HepG2 (cell line): ENCODE measurements at regions not wholly inside any gene's neighbourhood (a gene's known extent, or its start where the extent isn't known, plus 50 kb on each side); places are given as distances from the start of the nearest gene placed in this dataset.

Experiments
- ATAD3A ChIP-seq: sonication (generic); formaldehyde crosslinking; IDR thresholded peaks from 2 replicates; pipeline ENCODE4 v1.4.0; 2020; ENCODE audit warnings: missing genetic modification reagents
- CTCF ChIP-seq: sonication (generic); formaldehyde crosslinking; IDR thresholded peaks from 2 replicates; pipeline ENCODE4 v1.5.0; 2020; ENCODE audit warnings: mild to moderate bottlenecking, missing genetic modification reagents, moderate library complexity
- ETV6 ChIP-seq: sonication (generic); formaldehyde crosslinking; conservative IDR thresholded peaks from 2 replicates; pipeline ENCODE4 v1.4.0; 2020; ENCODE audit warnings: missing genetic modification reagents
- EZH2 ChIP-seq: conservative IDR thresholded peaks from 2 replicates; pipeline ENCODE4 v1.6.1; 2012; ENCODE audit warnings: mild to moderate bottlenecking, low read depth, low read length, moderate library complexity
- MYNN ChIP-seq: sonication (generic); formaldehyde crosslinking; IDR thresholded peaks from 2 replicates; pipeline ENCODE4 v1.4.0; 2020; ENCODE audit warnings: mild to moderate bottlenecking, low read depth, missing genetic modification reagents
- POLR2AphosphoS5 ChIP-seq: IDR thresholded peaks from 2 replicates; pipeline ENCODE4 v1.6.1; 2012; ENCODE audit warnings: low read depth, low read length
- RAD21 ChIP-seq: fragments of 450-650 bp; formaldehyde crosslinking; IDR thresholded peaks from 2 replicates; pipeline ENCODE4 v1.5.0; 2020; ENCODE audit warnings: mild to moderate bottlenecking
- TCF12 ChIP-seq, 2 experiments: fragments of 450-650 bp in 1 of 2; sonication (generic) in 1 of 2; formaldehyde crosslinking in 1 of 2; IDR thresholded peaks; 2 replicates each; pipeline versions ENCODE4 v1.6.1 to v1.8.0; 2017 to 2022; ENCODE audit warnings: antibody characterized with exemption in 1 of 2, mild to moderate bottlenecking in 1 of 2, missing genetic modification reagents in 1 of 2, moderate library complexity in 1 of 2
- UBTF ChIP-seq: sonication (generic); formaldehyde crosslinking; IDR thresholded peaks from 2 replicates; pipeline ENCODE4 v1.4.0; 2020; ENCODE audit warnings: mild to moderate bottlenecking, missing genetic modification reagents
- ZBTB21 ChIP-seq: sonication (generic); formaldehyde crosslinking; IDR thresholded peaks from 2 replicates; pipeline ENCODE4 v1.4.0; 2020; ENCODE audit warnings: missing genetic modification reagents
- ZBTB37 ChIP-seq: sonication (generic); formaldehyde crosslinking; IDR thresholded peaks from 2 replicates; pipeline ENCODE4 v1.4.0; 2020; ENCODE audit warnings: mild to moderate bottlenecking, missing genetic modification reagents
- ZNF274 ChIP-seq: sonication (generic); formaldehyde crosslinking; IDR thresholded peaks from 2 replicates; pipeline ENCODE4 v1.5.1; 2020; ENCODE audit warnings: mild to moderate bottlenecking, missing genetic modification reagents
- ZNF318 ChIP-seq: sonication (generic); formaldehyde crosslinking; IDR thresholded peaks from 2 replicates; pipeline ENCODE4 v1.4.0; 2020; ENCODE audit warnings: mild to moderate bottlenecking, missing genetic modification reagents
- ZNF430 ChIP-seq: sonication (generic); formaldehyde crosslinking; IDR thresholded peaks from 2 replicates; pipeline ENCODE4 v1.9.0; 2021; ENCODE audit warnings: mild to moderate bottlenecking, missing genetic modification reagents

GRCh38 chr18:2256577-2256976 is 314.7 kb downstream of the METTL4 start:
- no peak for TF ChIP-seq CTCF (CRISPR knock-in tag)
- TF ChIP-seq ZNF274 (CRISPR knock-in tag), result no peak
- no peak for TF ChIP-seq UBTF (CRISPR knock-in tag)
- TF ChIP-seq EZH2, result no peak
- TF ChIP-seq ZNF430 (CRISPR knock-in tag), result no peak
- TF ChIP-seq ZBTB37 (CRISPR knock-in tag), result no peak
- TF ChIP-seq MYNN (CRISPR knock-in tag), result no peak
- no peak for TF ChIP-seq ATAD3A (CRISPR knock-in tag)
- no peak for TF ChIP-seq ETV6 (CRISPR knock-in tag)
- no peak for TF ChIP-seq ZBTB21 (CRISPR knock-in tag)
- no peak for TF ChIP-seq TCF12 (IDR thresholded peaks at IDR 0.05)
- TF ChIP-seq TCF12 (CRISPR knock-in tag; IDR thresholded peaks at IDR 0.05), result no peak
- TF ChIP-seq ZNF318, result no peak
- TF ChIP-seq RAD21 (CRISPR knock-in tag), result no peak
- TF ChIP-seq POLR2AphosphoS5, result no peak
